Transverse colon (tissue), 4 donors: ENCODE measurements at regions not wholly inside any gene's neighbourhood (a gene's known extent, or its start where the extent isn't known, plus 50 kb on each side); places are given as distances from the start of the nearest gene placed in this dataset.
"Not testable (repeated sequence)": the region's sequence is repeated elsewhere in the genome, so short reads cannot be mapped to it uniquely, and the experiment has no call there.

ENCODE experiments used
- DNase-seq: peaks from one replicate; pipeline ENCODE4 v3.0.0-alpha.2; 2019
- H3K27ac ChIP-seq, 4 donors: fragments of 200-600 bp; sonication (generic); 2 replicates each; pipeline ENCODE4 v1.5.1; 2016 to 2018; ENCODE audit warnings: inconsistent platforms in 4 of 4
- H3K27me3 ChIP-seq: fragments of 200-600 bp; sonication (generic); 2 replicates; pipeline ENCODE4 v1.5.1; 2017; ENCODE audit warnings: inconsistent platforms
- H3K36me3 ChIP-seq, 4 donors: fragments of 200-600 bp; sonication (generic); 2 replicates each; pipeline ENCODE4 v1.5.1; 2017 to 2019; ENCODE audit warnings: inconsistent platforms in 4 of 4
- H3K4me1 ChIP-seq, 4 donors: fragments of 200-600 bp; sonication (generic); 2 replicates each; pipeline ENCODE4 v1.5.1; 2017 to 2020; ENCODE audit warnings: inconsistent platforms in 4 of 4
- H3K4me3 ChIP-seq, 4 donors: fragments of 200-600 bp; sonication (generic); 1 replicate in 1 of 4; 2 replicates in 3 of 4; pipeline versions ENCODE4 v1.5.1 to v1.6.1; 2017 to 2019; ENCODE audit warnings: inconsistent platforms in 4 of 4
- H3K9me3 ChIP-seq, 2 donors: fragments of 200-600 bp; sonication (generic); 2 replicates each; pipeline ENCODE4 v1.5.1; 2017 to 2019; ENCODE audit warnings: inconsistent platforms in 2 of 2
- CTCF ChIP-seq, 5 experiments: fragments of 200-600 bp in 3 of 5; fragments of 450-650 bp in 2 of 5; sonication (generic) in 3 of 5; IDR thresholded peaks; 1 replicate in 2 of 5; 2 replicates in 3 of 5; pipeline ENCODE4 v1.5.1; 2016 to 2017; ENCODE audit warnings: antibody characterized with exemption in 5 of 5, inconsistent platforms in 3 of 5, mild to moderate bottlenecking in 2 of 5, moderate library complexity in 1 of 5
- EP300 ChIP-seq: sonication (generic); formaldehyde crosslinking; IDR thresholded peaks from one replicate; pipeline ENCODE4 v1.6.1; 2017; ENCODE audit warnings: antibody characterized with exemption, low read depth
- POLR2A ChIP-seq: fragments of 450-650 bp; IDR thresholded peaks from one replicate; pipeline ENCODE4 v1.6.1; 2016; ENCODE audit warnings: antibody characterized with exemption, mild to moderate bottlenecking, moderate library complexity
- POLR2AphosphoS5 ChIP-seq, 3 donors: sonication (generic); formaldehyde crosslinking; IDR thresholded peaks; one replicate each; pipeline ENCODE4 v1.6.1; 2016; ENCODE audit warnings: antibody characterized with exemption in 3 of 3
- WGBS, 2 donors: methylation state at CpG; one replicate each; pipeline ENCODE4 v1.1.5; 2018; ENCODE audit warnings: low coverage in 1 of 2; 5-methylcytosine and 5-hydroxymethylcytosine counted together
- in situ Hi-C, 4 donors: fragments of 200-750 bp; cut with MboI; loops; one replicate each; pipeline versions ENCODE4 v1.15.0 to v1.15.1; 2017; ENCODE audit warnings: low sequenced_read_pairs in 3 of 4, low pct_ligation_motif_present in 1 of 4, low pct_unique_long_range_greater_than_20kb in 1 of 4
- intact Hi-C: fragments of 100-400 bp; cut with DNase I; formaldehyde crosslinking; loops from one replicate; pipeline ENCODE4 v1.15.1; 2023; ENCODE audit warnings: low total_unique reads

- Histone ChIP-seq H3K9me3 (no peaks in the 10 kb centered on the region), H3K27me3 (no peaks in the 10 kb centered on the region), H3K27ac (no peak overlapping the region), H3K36me3 (no peaks in the 10 kb centered on the region), H3K4me3 (no peak overlapping the region), H3K4me1 (no peaks in the 10 kb centered on the region)
- intact Hi-C loops (no loop called here), in situ Hi-C loops (no loop called here)
- TF ChIP-seq CTCF (IDR thresholded peaks at IDR 0.05) (no peak), POLR2AphosphoS5 (IDR thresholded peaks at IDR 0.05) (no peak), POLR2A (no peak), EP300 (no peak)
- WGBS, 2 donors = 29 to 61% methylated on average over 1 of the region's 1 CpG
- no peak for DNase-seq
Observed at GRCh38 chr3:153539263-153539662, 377.2 kb downstream of the RAP2B start.

- no peak for TF ChIP-seq EP300
- TF ChIP-seq POLR2A = no peak
- no peak for TF ChIP-seq CTCF (IDR thresholded peaks at IDR 0.05)
- TF ChIP-seq POLR2AphosphoS5 (IDR thresholded peaks at IDR 0.05) = no peak
- in situ Hi-C loops = no loop called here
- no peaks in the 10 kb centered on the region for H3K9me3 ChIP-seq
- H3K36me3 ChIP-seq = no peaks in the 10 kb centered on the region
- no peak for DNase-seq
- H3K4me1 ChIP-seq = no peaks in the 10 kb centered on the region
- intact Hi-C loops = no loop called here
- no peaks in the 10 kb centered on the region for H3K27me3 ChIP-seq
- no peak overlapping the region for H3K4me3 ChIP-seq
- no peak overlapping the region for H3K27ac ChIP-seq
- WGBS, 2 donors = 55 to 69% methylated on average over 3 of the region's 3 CpGs
Observed at GRCh38 chr3:153545471-153545870, 383.4 kb downstream of the RAP2B start.

GRCh38 chr3:153547970-153548369, 385.9 kb downstream of the RAP2B start:
- H3K9me3 ChIP-seq = no peaks in the 10 kb centered on the region
- DNase-seq = no peak
- no peak overlapping the region for H3K4me3 ChIP-seq
- H3K36me3 ChIP-seq = no peaks in the 10 kb centered on the region
- 91 to 100% methylated on average over 1 of the region's 1 CpG for WGBS, 2 donors
- intact Hi-C loops = no loop called here
- no peaks in the 10 kb centered on the region for H3K27me3 ChIP-seq
- TF ChIP-seq POLR2AphosphoS5 (IDR thresholded peaks at IDR 0.05) = no peak
- no peak for TF ChIP-seq EP300
- TF ChIP-seq CTCF (IDR thresholded peaks at IDR 0.05) = no peak
- no peak for TF ChIP-seq POLR2A
- no peak overlapping the region for H3K27ac ChIP-seq
- in situ Hi-C loops = no loop called here
- no peaks in the 10 kb centered on the region for H3K4me1 ChIP-seq

- H3K9me3 ChIP-seq, H3K27me3 ChIP-seq, H3K27ac ChIP-seq, DNase-seq, in situ Hi-C loops, H3K4me3 ChIP-seq, H3K4me1 ChIP-seq, intact Hi-C loops, H3K36me3 ChIP-seq: not testable (repeated sequence)
Observed at GRCh38 chr3:153549686-153550085, 387.7 kb downstream of the RAP2B start.

- no peak overlapping the region for H3K4me3 ChIP-seq
- intact Hi-C loops = no loop called here
- H3K27ac ChIP-seq = no peak overlapping the region
- 52 to 63% methylated on average over 4 of the region's 4 CpGs for WGBS, 2 donors
- no peaks in the 10 kb centered on the region for H3K27me3 ChIP-seq
- TF ChIP-seq POLR2A = no peak
- no peak for TF ChIP-seq CTCF (IDR thresholded peaks at IDR 0.05)
- no peak for TF ChIP-seq POLR2AphosphoS5 (IDR thresholded peaks at IDR 0.05)
- no peak for TF ChIP-seq EP300
- no peaks in the 10 kb centered on the region for H3K4me1 ChIP-seq
- no peak for DNase-seq
- in situ Hi-C loops = no loop called here
- no peaks in the 10 kb centered on the region for H3K9me3 ChIP-seq
- H3K36me3 ChIP-seq = no peaks in the 10 kb centered on the region
Observed at GRCh38 chr3:153551536-153552285, 389.7 kb downstream of the RAP2B start.
